ENCODE measurements at regions not wholly inside any gene's neighbourhood (a gene's known extent, or its start where the extent isn't known, plus 50 kb on each side); places are given as distances from the start of the nearest gene placed in this dataset.

- H3K9ac ChIP-seq (ENCODE audit: low read length): no peak overlapping the region
- BruUV-seq (replicated peaks): no TSS peak
- no peak overlapping the region for H3K4me3 ChIP-seq (ENCODE audit: low read length)
- H3K9me2 ChIP-seq (replicated peaks; ENCODE audit: low read length): no peaks in the 10 kb centered on the region
- H3F3A ChIP-seq (ENCODE audit: low read length, unreplicated experiment): no peaks in the 10 kb centered on the region
- ATAC-seq (no peak), DNase-seq (no peak)
- CTCF ChIA-PET: no interaction called here
- no peaks in the 10 kb centered on the region for H3K9me3 ChIP-seq (ENCODE audit: low read length)
- POLR2A ChIA-PET (ENCODE audit: unreplicated experiment): no interaction called here
- no peaks in the 10 kb centered on the region for H3K4me1 ChIP-seq (ENCODE audit: insufficient read depth, low read length)
- no peaks in the 10 kb centered on the region for H3K27me3 ChIP-seq (ENCODE audit: low read length)
- no peak overlapping the region for H3K4me2 ChIP-seq (ENCODE audit: low read length)
- intact Hi-C loops (cut with micrococcal nuclease): no loop called here
- no peak overlapping the region for H3K27ac ChIP-seq (ENCODE audit: low read length)
- TF ChIP-seq EZH2phosphoT487 (IDR thresholded peaks at IDR 0.05; ENCODE audit: borderline replicate concordance, low read length): no peak
- no peak for TF ChIP-seq EZH2 (IDR thresholded peaks at IDR 0.05; ENCODE audit: low read length, unreplicated experiment)
- no peak for TF ChIP-seq CTCF (conservative IDR thresholded peaks at IDR 0.05; ENCODE audit: low read depth, low read length)
- no peaks in the 10 kb centered on the region for H3K79me2 ChIP-seq (ENCODE audit: low read length)
- no peaks in the 10 kb centered on the region for H4K20me1 ChIP-seq (ENCODE audit: low read length)
- H2AFZ ChIP-seq (ENCODE audit: low read length): no peak overlapping the region
- H3K36me3 ChIP-seq (ENCODE audit: low read depth, low read length): no peaks in the 10 kb centered on the region
These were observed 122.8 kb downstream of the ATXN7L3B start for GRCh38 chr12:74660442-74660841.

- Histone ChIP-seq H3K9me3 (ENCODE audit: low read length) (no peaks in the 10 kb centered on the region), H3K79me2 (ENCODE audit: low read length) (no peaks in the 10 kb centered on the region), H3K9me2 (replicated peaks; ENCODE audit: low read length) (no peaks in the 10 kb centered on the region), H4K20me1 (ENCODE audit: low read length) (no peaks in the 10 kb centered on the region), H3K4me1 (ENCODE audit: insufficient read depth, low read length) (no peaks in the 10 kb centered on the region), H2AFZ (ENCODE audit: low read length) (no peak overlapping the region), H3K27ac (ENCODE audit: low read length) (no peak overlapping the region), H3K4me2 (ENCODE audit: low read length) (no peak overlapping the region), H3K36me3 (ENCODE audit: low read depth, low read length) (no peaks in the 10 kb centered on the region), H3K27me3 (ENCODE audit: low read length) (no peaks in the 10 kb centered on the region), H3K9ac (ENCODE audit: low read length) (no peak overlapping the region), H3K4me3 (ENCODE audit: low read length) (no peak overlapping the region), H3F3A (ENCODE audit: low read length, unreplicated experiment) (no peaks in the 10 kb centered on the region)
- TF ChIP-seq EZH2phosphoT487 (IDR thresholded peaks at IDR 0.05; ENCODE audit: borderline replicate concordance, low read length): no peak
- no peak for TF ChIP-seq EZH2 (IDR thresholded peaks at IDR 0.05; ENCODE audit: low read length, unreplicated experiment)
- TF ChIP-seq CTCF (conservative IDR thresholded peaks at IDR 0.05; ENCODE audit: low read depth, low read length): no peak
- ChIA-PET POLR2A (ENCODE audit: unreplicated experiment) (no interaction called here), CTCF (no interaction called here)
- DNase-seq: no peak
- ATAC-seq: no peak
- intact Hi-C loops (cut with micrococcal nuclease): no loop called here
- BruUV-seq (replicated peaks): no TSS peak
These were observed 126.3 kb downstream of the ATXN7L3B start for GRCh38 chr12:74663958-74664357.

GRCh38 chr12:74665690-74666089, 128.1 kb downstream of the ATXN7L3B start:
- TF ChIP-seq EZH2phosphoT487 (IDR thresholded peaks at IDR 0.05; ENCODE audit: borderline replicate concordance, low read length) (no peak), EZH2 (IDR thresholded peaks at IDR 0.05; ENCODE audit: low read length, unreplicated experiment) (no peak), CTCF (conservative IDR thresholded peaks at IDR 0.05; ENCODE audit: low read depth, low read length) (no peak)
- Histone ChIP-seq H3K79me2 (ENCODE audit: low read length) (no peaks in the 10 kb centered on the region), H4K20me1 (ENCODE audit: low read length) (no peaks in the 10 kb centered on the region), H3K9me2 (replicated peaks; ENCODE audit: low read length) (no peaks in the 10 kb centered on the region), H3K4me3 (ENCODE audit: low read length) (no peak overlapping the region), H3K4me1 (ENCODE audit: insufficient read depth, low read length) (no peaks in the 10 kb centered on the region), H3K9ac (ENCODE audit: low read length) (no peak overlapping the region), H3K27ac (ENCODE audit: low read length) (no peak overlapping the region), H2AFZ (ENCODE audit: low read length) (no peak overlapping the region), H3K36me3 (ENCODE audit: low read depth, low read length) (no peaks in the 10 kb centered on the region), H3K27me3 (ENCODE audit: low read length) (no peaks in the 10 kb centered on the region), H3K4me2 (ENCODE audit: low read length) (no peak overlapping the region), H3K9me3 (ENCODE audit: low read length) (no peaks in the 10 kb centered on the region), H3F3A (ENCODE audit: low read length, unreplicated experiment) (no peaks in the 10 kb centered on the region)
- ATAC-seq (no peak), DNase-seq (no peak)
- no TSS peak for BruUV-seq (replicated peaks)
- ChIA-PET CTCF (no interaction called here), POLR2A (ENCODE audit: unreplicated experiment) (interaction anchor here (0.7 kb wide), 1 partner anchor 257 kb away, joined by 3 read pairs; no protein-coding TSS in a partner anchor)
- intact Hi-C loops (cut with micrococcal nuclease): no loop called here

Data from PC-3 (cell line).